Activated CD8-positive, alpha-beta memory T cell treated with anti-CD3 and anti-CD28 coated beads, Interleukin-2, amount 10 ng/mL, durations not matched to agents 7 days and 5 days (primary cell): ENCODE measurements at regions not wholly inside any gene's neighbourhood (a gene's known extent, or its start where the extent isn't known, plus 50 kb on each side); places are given as distances from the start of the nearest gene placed in this dataset.
"Not testable (repeated sequence)": the region's sequence is repeated elsewhere in the genome, so short reads cannot be mapped to it uniquely, and the experiment has no call there.

Experiments
- ATAC-seq: fragments of 150-1000 bp; cut with Tn5 transposase; one replicate; pipeline ENCODE4 v1.10.0; 2021; ENCODE audit warnings: moderate library complexity
- CTCF ChIA-PET: fragments of 350-600 bp; sonication (Branson Sonifier 250); formaldehyde crosslinking; loops from one replicate; lab custom pipeline; 2021; ENCODE audit warnings: antibody characterized with exemption; lab: Charles Lee
- DNase-seq: peaks from one replicate; pipeline ENCODE4 v3.0.0-alpha.2; 2020
- H3K27ac Mint-ChIP-seq: one replicate; pipeline ENCODE4 v1.8.0; 2021; ENCODE audit warnings: mild to moderate bottlenecking, mixed read lengths
- H3K27me3 Mint-ChIP-seq: one replicate; pipeline ENCODE4 v1.8.0; 2021; ENCODE audit warnings: mixed read lengths
- H3K36me3 Mint-ChIP-seq: one replicate; pipeline ENCODE4 v1.8.0; 2021; ENCODE audit warnings: mild to moderate bottlenecking, mixed read lengths
- H3K4me1 Mint-ChIP-seq: one replicate; pipeline ENCODE4 v1.8.0; 2021; ENCODE audit warnings: mixed read lengths
- H3K4me3 Mint-ChIP-seq: one replicate; pipeline ENCODE4 v1.8.0; 2021; ENCODE audit warnings: mild to moderate bottlenecking, moderate library complexity, mixed read lengths
- H3K9me3 Mint-ChIP-seq: one replicate; pipeline ENCODE4 v1.8.0; 2022; ENCODE audit warnings: low read depth, mixed read lengths

DNA sequence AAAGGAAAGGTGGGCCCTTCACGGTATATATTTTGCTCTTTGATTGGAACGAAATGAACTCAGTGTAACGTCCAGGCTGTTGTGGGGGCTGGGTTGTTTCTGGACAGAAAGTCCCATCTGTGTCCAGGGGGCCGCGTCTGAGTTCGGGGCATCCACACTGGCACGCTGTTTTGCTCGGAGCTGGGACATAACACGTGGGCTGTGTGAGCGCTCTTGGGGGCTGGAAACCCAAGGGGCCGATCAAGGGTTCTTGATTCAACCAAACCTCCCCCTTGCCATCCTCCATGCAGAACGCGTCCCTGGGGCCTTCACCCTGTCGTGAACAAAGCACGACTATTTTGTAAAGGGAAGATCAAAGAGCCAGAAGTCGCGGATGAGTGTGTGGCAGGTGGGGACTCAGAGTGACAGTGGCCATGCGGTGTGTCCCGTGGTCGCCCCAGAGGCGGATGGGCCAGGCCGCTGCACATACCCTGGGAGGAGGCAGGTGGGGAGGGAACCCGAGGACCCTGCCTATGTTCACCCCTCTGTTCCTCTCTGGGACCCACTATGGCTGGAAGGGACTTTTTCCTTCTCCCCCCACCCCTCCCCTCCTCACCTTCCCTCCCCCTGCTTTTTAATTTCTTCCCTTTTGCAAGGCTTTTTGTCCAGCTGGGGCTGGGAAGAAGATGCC is 387.2 kb downstream of the SEC14L1 start:
- ATAC-seq (no peak), DNase-seq (no peak)
- Mint-ChIP-seq H3K36me3 (no peaks in the 10 kb centered on the region), H3K4me3 (no peak overlapping the region), H3K9me3 (no peaks in the 10 kb centered on the region), H3K27me3 (peaks cover 48% of the 10 kb centered on the region), H3K4me1 (no peaks in the 10 kb centered on the region), H3K27ac (no peak overlapping the region)
- CTCF ChIA-PET: interaction anchor here (1.1 to 1.3 kb wide), 2 partner anchors 9 to 99 kb away, joined by 3 to 4 read pairs; no protein-coding TSS in a partner anchor

GRCh38 chr17:77528516-77529327 is 388.0 kb downstream of the SEC14L1 start:
- Mint-ChIP-seq H3K4me3 (no peak overlapping the region), H3K4me1 (no peaks in the 10 kb centered on the region), H3K27me3 (peaks cover 46% of the 10 kb centered on the region), H3K36me3 (no peaks in the 10 kb centered on the region), H3K27ac (no peak overlapping the region), H3K9me3 (no peaks in the 10 kb centered on the region)
- DNase-seq: no peak
- CTCF ChIA-PET: interaction anchor here (1.1 to 1.3 kb wide), 2 partner anchors 9 to 99 kb away, joined by 3 to 4 read pairs; no protein-coding TSS in a partner anchor
- ATAC-seq: peak; percentile 71

GRCh38 chr17:77529328-77529650 is 388.5 kb downstream of the SEC14L1 start:
- Mint-ChIP-seq H3K27me3 (peaks cover 41% of the 10 kb centered on the region), H3K4me1 (no peaks in the 10 kb centered on the region), H3K9me3 (peaks cover 4% of the 10 kb centered on the region), H3K4me3 (no peak overlapping the region), H3K27ac (no peak overlapping the region), H3K36me3 (no peaks in the 10 kb centered on the region)
- no peak for ATAC-seq
- CTCF ChIA-PET: interaction anchor here (1.3 kb wide), 1 partner anchor 8 kb away, joined by 4 read pairs; no protein-coding TSS in a partner anchor
- DNase-seq: no peak

DNA sequence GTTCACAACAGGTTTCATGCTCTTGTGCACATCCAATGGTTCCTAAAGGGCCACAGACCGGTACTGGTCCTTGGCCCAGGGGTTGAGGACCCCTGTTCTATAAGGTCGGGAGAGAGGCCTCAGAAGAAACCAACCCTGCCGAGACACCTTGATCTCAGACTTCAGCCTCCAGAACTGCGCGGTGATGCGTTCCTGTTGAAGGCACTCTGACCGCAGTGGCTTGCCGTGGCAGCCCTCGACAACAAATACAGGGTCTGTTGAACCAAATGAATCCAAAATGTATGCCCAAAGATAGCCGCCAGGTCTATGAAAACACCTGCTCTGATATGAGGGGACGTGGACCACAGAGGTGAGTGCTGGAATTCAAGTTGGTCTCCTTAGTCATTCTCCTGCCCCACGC is 389.8 kb downstream of the SEC14L1 start:
- H3K27ac Mint-ChIP-seq: no peak overlapping the region
- H3K36me3 Mint-ChIP-seq: no peaks in the 10 kb centered on the region
- no peak overlapping the region for H3K4me3 Mint-ChIP-seq
- no peak for ATAC-seq
- CTCF ChIA-PET: no interaction called here
- peaks cover 36% of the 10 kb centered on the region for H3K27me3 Mint-ChIP-seq
- peaks cover 5% of the 10 kb centered on the region for H3K9me3 Mint-ChIP-seq
- no peak for DNase-seq
- peaks cover 6% of the 10 kb centered on the region for H3K4me1 Mint-ChIP-seq

GRCh38 chr17:77531002-77531401 is 390.2 kb downstream of the SEC14L1 start:
- CTCF ChIA-PET: no interaction called here
- ATAC-seq (no peak), DNase-seq (no peak)
- no peaks in the 10 kb centered on the region for H3K36me3 Mint-ChIP-seq
- peaks cover 39% of the 10 kb centered on the region for H3K27me3 Mint-ChIP-seq
- H3K9me3 Mint-ChIP-seq: peaks cover 5% of the 10 kb centered on the region
- H3K4me3 Mint-ChIP-seq: no peak overlapping the region
- no peak overlapping the region for H3K27ac Mint-ChIP-seq
- peaks cover 10% of the 10 kb centered on the region for H3K4me1 Mint-ChIP-seq

DNA sequence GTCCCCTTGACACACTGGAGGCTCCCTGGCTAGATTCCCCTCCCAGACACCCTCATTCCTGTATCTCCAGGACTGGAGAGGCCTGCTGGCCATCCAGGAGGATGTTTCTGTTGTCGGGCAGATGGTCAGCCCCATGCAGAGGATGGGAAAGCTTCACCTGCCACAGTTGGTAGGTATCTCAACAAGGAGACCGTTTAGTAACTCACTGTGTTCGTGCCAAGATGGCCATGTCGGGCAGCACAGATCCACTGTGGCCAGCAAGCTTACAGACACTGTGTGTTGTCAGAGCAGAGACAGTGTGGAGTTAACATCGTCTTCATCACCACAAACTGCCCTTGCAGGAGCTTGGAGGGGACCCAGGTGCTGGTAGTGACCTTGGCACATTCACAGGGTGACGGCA is 390.9 kb downstream of the SEC14L1 start:
- Mint-ChIP-seq H3K36me3 (no peaks in the 10 kb centered on the region), H3K9me3 (peaks cover 5% of the 10 kb centered on the region), H3K27ac (no peak overlapping the region), H3K4me1 (peaks cover 11% of the 10 kb centered on the region), H3K27me3 (peaks cover 39% of the 10 kb centered on the region), H3K4me3 (no peak overlapping the region)
- CTCF ChIA-PET: no interaction called here
- DNase-seq (no peak), ATAC-seq (no peak)

DNA sequence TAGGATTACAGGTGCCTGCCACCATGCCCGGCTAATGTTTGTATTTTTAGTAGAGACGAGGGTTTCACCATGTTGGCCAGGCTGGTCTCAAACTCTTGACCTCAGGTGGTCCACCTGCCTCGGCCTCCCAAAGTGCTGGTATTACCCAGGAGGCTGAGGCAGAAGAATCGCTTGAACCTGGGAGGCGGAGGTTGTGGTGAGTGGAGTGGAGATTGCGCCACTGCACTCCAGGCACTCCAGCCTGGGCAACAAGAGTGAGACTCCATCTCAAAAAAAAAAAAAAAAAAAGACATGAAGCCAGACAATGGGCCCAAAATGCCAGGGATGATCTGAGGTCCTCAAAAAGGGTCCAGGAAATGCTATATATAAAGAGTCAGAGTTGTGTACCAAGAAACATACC is 392.9 kb downstream of the SEC14L1 start:
- not testable (repeated sequence) for DNase-seq, ATAC-seq, H3K9me3 Mint-ChIP-seq, H3K36me3 Mint-ChIP-seq, H3K4me3 Mint-ChIP-seq, H3K27ac Mint-ChIP-seq
- peaks cover 37% of the 10 kb centered on the region for H3K27me3 Mint-ChIP-seq
- H3K4me1 Mint-ChIP-seq: peaks cover 11% of the 10 kb centered on the region
- CTCF ChIA-PET: interaction anchor here (1.0 kb wide), 1 partner anchor 9 kb away, joined by 3 read pairs; no protein-coding TSS in a partner anchor

DNA sequence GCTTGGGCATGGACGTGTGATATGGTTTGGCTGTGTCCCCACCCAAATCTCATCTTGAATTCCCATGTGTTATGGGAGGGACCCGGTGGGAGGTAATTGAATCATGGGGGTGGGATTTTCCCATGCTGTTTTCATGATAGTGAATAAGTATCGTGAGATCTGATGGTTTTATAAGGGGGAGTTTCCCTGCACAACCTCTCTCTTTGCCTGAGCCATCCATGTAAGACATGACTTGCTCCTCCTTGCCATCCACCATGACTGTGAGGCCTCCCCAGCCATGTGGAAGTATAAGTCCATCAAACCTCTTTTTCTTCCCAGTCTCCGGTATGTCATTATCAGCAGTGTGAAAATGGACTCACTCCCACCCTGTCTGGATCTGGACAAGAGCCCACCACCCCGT is 393.4 kb downstream of the SEC14L1 start:
- no peak overlapping the region for H3K4me3 Mint-ChIP-seq
- no peak for ATAC-seq
- DNase-seq: no peak
- peaks cover 5% of the 10 kb centered on the region for H3K9me3 Mint-ChIP-seq
- no peaks in the 10 kb centered on the region for H3K36me3 Mint-ChIP-seq
- H3K27me3 Mint-ChIP-seq: peaks cover 38% of the 10 kb centered on the region
- peaks cover 11% of the 10 kb centered on the region for H3K4me1 Mint-ChIP-seq
- CTCF ChIA-PET: interaction anchor here (0.9 to 1.0 kb wide), 2 partner anchors 9 kb away, joined by 3 read pairs; no protein-coding TSS in a partner anchor
- no peak overlapping the region for H3K27ac Mint-ChIP-seq

- no peak for ATAC-seq
- no peak overlapping the region for H3K27ac Mint-ChIP-seq
- no peak overlapping the region for H3K4me3 Mint-ChIP-seq
- CTCF ChIA-PET: interaction anchor here (0.7 to 1.3 kb wide), 2 partner anchors 19 to 454 kb away, joined by 4 read pairs; no protein-coding TSS in a partner anchor
- H3K36me3 Mint-ChIP-seq: no peaks in the 10 kb centered on the region
- H3K4me1 Mint-ChIP-seq: peaks cover 11% of the 10 kb centered on the region
- peaks cover 5% of the 10 kb centered on the region for H3K9me3 Mint-ChIP-seq
- H3K27me3 Mint-ChIP-seq: peaks cover 39% of the 10 kb centered on the region
- DNase-seq: no peak
These were observed 394.7 kb downstream of the SEC14L1 start for GRCh38 chr17:77535435-77535834.

DNA sequence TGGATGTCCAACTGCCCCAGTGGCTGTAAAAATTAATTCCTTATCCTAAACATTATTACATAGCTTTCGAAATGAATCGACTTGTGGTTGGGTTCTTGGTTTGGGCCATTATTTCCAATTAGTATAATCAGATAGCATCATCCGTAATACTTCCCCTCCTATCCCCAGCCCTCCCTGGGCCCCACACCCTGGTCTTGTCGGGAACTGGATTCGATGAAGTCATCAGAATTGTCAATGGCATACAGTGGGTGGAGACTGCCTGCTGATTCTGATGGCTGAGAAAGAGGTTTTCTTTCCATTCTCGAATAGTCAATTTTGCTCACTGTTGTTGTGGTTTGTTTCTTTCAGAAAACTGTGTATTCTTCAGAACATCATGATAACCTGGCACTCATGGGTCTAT is 395.1 kb downstream of the SEC14L1 start:
- ATAC-seq (no peak), DNase-seq (no peak)
- H3K27me3 Mint-ChIP-seq: peaks cover 35% of the 10 kb centered on the region
- CTCF ChIA-PET: interaction anchor here (1.3 kb wide), 1 partner anchor 20 kb away, joined by 4 read pairs; no protein-coding TSS in a partner anchor
- no peak overlapping the region for H3K4me3 Mint-ChIP-seq
- no peak overlapping the region for H3K27ac Mint-ChIP-seq
- H3K36me3 Mint-ChIP-seq: no peaks in the 10 kb centered on the region
- peaks cover 11% of the 10 kb centered on the region for H3K4me1 Mint-ChIP-seq
- peaks cover 5% of the 10 kb centered on the region for H3K9me3 Mint-ChIP-seq

GRCh38 chr17:77537566-77537965 is 396.8 kb downstream of the SEC14L1 start:
- Mint-ChIP-seq H3K36me3 (no peaks in the 10 kb centered on the region), H3K27me3 (peaks cover 32% of the 10 kb centered on the region), H3K4me3 (no peak overlapping the region), H3K9me3 (peaks cover 5% of the 10 kb centered on the region), H3K27ac (no peak overlapping the region), H3K4me1 (peaks cover 11% of the 10 kb centered on the region)
- CTCF ChIA-PET: interaction anchor here (1.4 to 2.2 kb wide), 2 partner anchors 9 to 107 kb away, joined by 4 read pairs; no protein-coding TSS in a partner anchor
- no peak for DNase-seq
- no peak for ATAC-seq

DNA sequence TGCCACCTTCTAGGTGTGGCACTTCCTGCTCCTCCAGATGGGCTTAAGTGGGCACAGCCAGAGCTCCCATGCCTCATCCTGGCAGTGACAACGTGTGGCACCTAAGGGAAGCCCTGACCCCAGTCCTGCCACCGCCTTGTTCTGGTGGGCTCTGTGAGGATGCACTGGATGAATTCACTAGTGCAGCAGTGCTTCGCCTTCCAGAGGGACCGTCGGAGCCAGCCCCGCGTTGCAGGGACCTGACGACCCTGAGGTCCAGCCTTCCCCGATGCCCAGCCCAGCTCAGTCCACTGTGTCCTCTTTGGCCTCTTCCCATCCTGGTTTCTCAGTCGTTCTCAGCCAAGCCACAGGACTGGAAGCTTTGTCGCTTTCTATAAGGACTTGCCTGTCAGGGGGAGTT is 399.8 kb downstream of the SEC14L1 start:
- no peaks in the 10 kb centered on the region for H3K9me3 Mint-ChIP-seq
- DNase-seq (no peak), ATAC-seq (no peak)
- peaks cover 51% of the 10 kb centered on the region for H3K27me3 Mint-ChIP-seq
- CTCF ChIA-PET: interaction anchor here (5.0 kb wide), 1 partner anchor 479 kb away, joined by 27 read pairs; no protein-coding TSS in a partner anchor
- peaks cover 6% of the 10 kb centered on the region for H3K4me1 Mint-ChIP-seq
- no peak overlapping the region for H3K27ac Mint-ChIP-seq
- H3K4me3 Mint-ChIP-seq: no peak overlapping the region
- H3K36me3 Mint-ChIP-seq: no peaks in the 10 kb centered on the region

DNA sequence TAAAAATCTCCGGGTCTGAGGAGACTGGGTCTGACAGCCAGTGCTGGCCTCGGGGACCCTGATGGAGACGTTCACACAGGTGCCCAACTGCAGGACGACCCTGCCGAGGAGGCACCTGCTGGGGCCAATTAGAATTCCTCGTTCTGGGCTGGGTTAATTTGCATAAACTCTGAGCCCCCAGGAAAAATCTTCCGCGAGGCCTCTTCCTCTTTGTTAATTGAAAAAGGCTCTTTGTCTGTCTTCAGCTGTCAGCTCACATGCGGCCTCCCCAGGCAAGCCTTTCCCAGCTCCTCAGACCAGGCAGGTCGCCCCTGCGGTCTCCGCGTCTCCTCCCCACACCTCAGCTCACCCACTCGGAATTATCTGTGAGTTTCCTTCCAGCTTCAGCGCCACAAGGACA is 400.2 kb downstream of the SEC14L1 start:
- Mint-ChIP-seq H3K27ac (no peak overlapping the region), H3K36me3 (no peaks in the 10 kb centered on the region), H3K27me3 (peaks cover 54% of the 10 kb centered on the region), H3K4me1 (peaks cover 5% of the 10 kb centered on the region), H3K4me3 (no peak overlapping the region), H3K9me3 (no peaks in the 10 kb centered on the region)
- DNase-seq (no peak), ATAC-seq (no peak)
- CTCF ChIA-PET: interaction anchor here (5.0 kb wide), 1 partner anchor 479 kb away, joined by 27 read pairs; no protein-coding TSS in a partner anchor
